Tibial nerve (tissue), 4 donors: ENCODE measurements at regions not wholly inside any gene's neighbourhood (a gene's known extent, or its start where the extent isn't known, plus 50 kb on each side); places are given as distances from the start of the nearest gene placed in this dataset.

Experiments used
- DNase-seq, 2 donors: peaks; one replicate each; pipeline ENCODE4 v3.0.0-alpha.2; 2019; ENCODE audit warnings: low spot score in 2 of 2
- H3K27ac ChIP-seq, 4 donors: fragments of 200-600 bp; sonication (generic) in 3 of 4; one replicate each; pipeline ENCODE4 v1.5.1; 2017 to 2019; ENCODE audit warnings: mild to moderate bottlenecking in 1 of 4
- H3K27me3 ChIP-seq, 2 donors: fragments of 200-600 bp; sonication (generic) in 1 of 2; one replicate each; pipeline versions ENCODE4 v1.5.1 to v1.6.0; 2017 to 2019
- H3K36me3 ChIP-seq, 3 donors: fragments of 200-600 bp; sonication (generic); one replicate each; pipeline ENCODE4 v1.5.1; 2018 to 2019
- H3K4me1 ChIP-seq, 4 donors: fragments of 200-600 bp; sonication (generic) in 3 of 4; one replicate each; pipeline ENCODE4 v1.5.1; 2017 to 2019
- H3K4me3 ChIP-seq, 4 donors: fragments of 200-600 bp; sonication (generic) in 3 of 4; one replicate each; pipeline ENCODE4 v1.5.1; 2017 to 2019; ENCODE audit warnings: mild to moderate bottlenecking in 1 of 4, moderate library complexity in 1 of 4
- H3K9me3 ChIP-seq, 4 donors: fragments of 200-600 bp; sonication (generic) in 3 of 4; one replicate each; pipeline ENCODE4 v1.5.1; 2017 to 2019
- CTCF ChIP-seq, 5 experiments: fragments of 200-600 bp in 3 of 5; fragments of 450-650 bp in 2 of 5; sonication (generic) in 3 of 5; IDR thresholded peaks; one replicate each; pipeline ENCODE4 v1.5.1; 2016 to 2019; ENCODE audit warnings: antibody characterized with exemption in 5 of 5, mild to moderate bottlenecking in 3 of 5, moderate library complexity in 2 of 5
- EP300 ChIP-seq, 2 donors: sonication (generic); formaldehyde crosslinking; IDR thresholded peaks; one replicate each; pipeline ENCODE4 v1.6.1; 2017; ENCODE audit warnings: antibody characterized with exemption in 2 of 2, mild to moderate bottlenecking in 1 of 2
- POLR2A ChIP-seq, 2 donors: fragments of 450-650 bp; IDR thresholded peaks; one replicate each; pipeline ENCODE4 v1.6.1; 2017; ENCODE audit warnings: antibody characterized with exemption in 2 of 2, mild to moderate bottlenecking in 2 of 2, moderate library complexity in 2 of 2
- WGBS, 2 donors: methylation state at CpG; one replicate each; pipeline ENCODE4 v1.1.5; 2018; 5-methylcytosine and 5-hydroxymethylcytosine counted together

GRCh38 chr4:64497491-64497890 is 88.2 kb upstream of the TECRL start:
- Histone ChIP-seq H3K36me3 (no peaks in the 10 kb centered on the region), H3K9me3 (no peaks in the 10 kb centered on the region), H3K27ac (no peak overlapping the region), H3K27me3 (no peaks in the 10 kb centered on the region), H3K4me1 (no peaks in the 10 kb centered on the region), H3K4me3 (no peak overlapping the region)
- DNase-seq: no peak
- TF ChIP-seq POLR2A (IDR thresholded peaks at IDR 0.05): no peak
- no peak for TF ChIP-seq EP300 (IDR thresholded peaks at IDR 0.05)
- TF ChIP-seq CTCF (IDR thresholded peaks at IDR 0.05): no peak
- 5 to 14% methylated on average over 1 of the region's 1 CpG for WGBS, 2 donors

- Histone ChIP-seq H3K9me3 (no peaks in the 10 kb centered on the region), H3K27ac (no peak overlapping the region), H3K36me3 (no peaks in the 10 kb centered on the region), H3K4me3 (no peak overlapping the region), H3K27me3 (no peaks in the 10 kb centered on the region), H3K4me1 (no peaks in the 10 kb centered on the region)
- no peak for DNase-seq
- no peak for TF ChIP-seq CTCF (IDR thresholded peaks at IDR 0.05)
- no peak for TF ChIP-seq POLR2A (IDR thresholded peaks at IDR 0.05)
- TF ChIP-seq EP300 (IDR thresholded peaks at IDR 0.05): no peak
- 90 to 91% methylated on average over 1 of the region's 1 CpG for WGBS, 2 donors
Observed at GRCh38 chr4:64495946-64496345, 86.7 kb upstream of the TECRL start.

DNA sequence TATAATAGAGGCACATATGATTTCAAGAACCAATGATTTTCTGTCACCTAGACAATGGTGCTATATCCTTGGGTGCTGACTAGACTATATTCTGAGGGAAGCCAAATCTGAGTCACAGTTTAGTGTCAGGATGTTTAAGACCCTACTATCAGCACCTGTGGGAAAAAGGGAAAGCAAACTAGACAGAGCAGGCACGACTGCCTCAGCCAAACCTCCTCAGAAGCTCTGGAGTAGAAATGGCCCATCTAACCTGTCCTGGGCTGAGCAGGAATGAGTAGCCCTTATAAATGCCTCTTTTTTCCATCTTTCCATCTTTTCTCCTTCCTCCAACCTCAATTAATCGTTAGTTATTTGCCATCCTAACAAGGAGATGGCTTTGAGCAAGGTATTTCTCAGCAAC is 80.4 kb upstream of the TECRL start:
- H3K4me1 ChIP-seq: peaks cover 0 to 7% (median 0%) of the 10 kb centered on the region in 4 donors
- no peak for TF ChIP-seq EP300 (IDR thresholded peaks at IDR 0.05)
- no peak for TF ChIP-seq CTCF (IDR thresholded peaks at IDR 0.05)
- TF ChIP-seq POLR2A (IDR thresholded peaks at IDR 0.05): no peak
- DNase-seq: no peak
- H3K36me3 ChIP-seq: no peaks in the 10 kb centered on the region
- H3K9me3 ChIP-seq: no peaks in the 10 kb centered on the region
- no peak overlapping the region for H3K4me3 ChIP-seq
- H3K27ac ChIP-seq: no peak overlapping the region
- WGBS, 2 donors: 58 to 69% methylated on average over 2 of the region's 2 CpGs
- H3K27me3 ChIP-seq: no peaks in the 10 kb centered on the region

DNA sequence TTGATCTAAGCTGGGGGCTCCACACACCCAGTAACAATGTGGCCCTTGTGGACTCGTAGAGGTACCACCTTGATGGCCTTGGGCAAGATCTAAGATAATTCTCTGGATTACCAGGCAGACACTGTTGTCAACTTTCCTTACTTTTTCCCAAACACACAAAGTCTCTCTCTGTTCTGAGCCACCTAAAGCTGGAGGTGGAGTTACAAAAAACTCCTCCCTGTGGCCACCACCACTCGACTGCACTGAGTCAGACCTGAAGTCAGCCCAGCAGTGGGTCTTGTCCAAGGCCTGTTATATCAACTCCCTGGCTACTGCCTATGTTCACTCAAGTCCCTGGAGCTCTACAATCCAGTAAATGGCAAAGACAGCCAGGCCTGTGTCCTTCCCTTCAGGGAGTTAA is 70.1 kb upstream of the TECRL start:
- WGBS, 2 donors: 91 to 94% methylated on average over 2 of the region's 2 CpGs
- DNase-seq: no peak
- Histone ChIP-seq H3K36me3 (no peaks in the 10 kb centered on the region), H3K27ac (no peak overlapping the region), H3K9me3 (no peaks in the 10 kb centered on the region), H3K4me1 (no peaks in the 10 kb centered on the region), H3K4me3 (no peak overlapping the region), H3K27me3 (no peaks in the 10 kb centered on the region)
- no peak for TF ChIP-seq POLR2A (IDR thresholded peaks at IDR 0.05)
- TF ChIP-seq EP300 (IDR thresholded peaks at IDR 0.05): no peak
- no peak for TF ChIP-seq CTCF (IDR thresholded peaks at IDR 0.05)

DNA sequence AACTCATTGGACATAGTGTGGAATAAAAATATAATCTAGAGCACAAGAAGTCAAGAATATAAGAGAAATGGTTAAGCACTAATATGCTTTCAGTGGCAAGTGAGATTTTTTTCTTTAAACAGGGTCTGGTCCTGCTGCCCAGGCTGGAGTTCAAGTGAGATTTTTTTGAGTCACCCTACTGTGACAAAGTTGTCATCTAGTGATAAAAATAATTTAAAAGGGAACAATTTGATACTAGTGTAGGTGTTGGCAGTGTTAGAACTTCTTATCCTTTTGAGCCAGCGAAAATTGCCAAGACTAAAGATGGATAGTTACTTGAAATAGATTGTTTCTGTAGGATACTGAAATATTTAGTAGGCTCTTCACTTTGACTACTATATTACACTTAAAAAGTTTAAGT is 67.9 kb upstream of the TECRL start:
- H3K27ac ChIP-seq: no peak overlapping the region
- no peak overlapping the region for H3K4me3 ChIP-seq
- no peaks in the 10 kb centered on the region for H3K36me3 ChIP-seq
- no peaks in the 10 kb centered on the region for H3K9me3 ChIP-seq
- TF ChIP-seq CTCF (IDR thresholded peaks at IDR 0.05): no peak
- TF ChIP-seq EP300 (IDR thresholded peaks at IDR 0.05): no peak
- TF ChIP-seq POLR2A (IDR thresholded peaks at IDR 0.05): no peak
- no peak for DNase-seq
- H3K4me1 ChIP-seq: no peaks in the 10 kb centered on the region
- no peaks in the 10 kb centered on the region for H3K27me3 ChIP-seq
- 93 to 94% methylated on average over 1 of the region's 1 CpG for WGBS, 2 donors
